ENCODE measurements at regions not wholly inside any gene's neighbourhood (a gene's known extent, or its start where the extent isn't known, plus 50 kb on each side); places are given as distances from the start of the nearest gene placed in this dataset.

GRCh38 chr10:88115968-88116367, 252.5 kb downstream of the PTEN start:
- no peak for DNase-seq (ENCODE audit: low spot score, unreplicated experiment)
- Mint-ChIP-seq H3K4me1 (ENCODE audit: low read depth) (no peaks in the 10 kb centered on the region), H3K9me3 (ENCODE audit: low read depth) (no peaks in the 10 kb centered on the region), H3K4me3 (ENCODE audit: low read depth) (no peak overlapping the region), H3K27ac (no peak overlapping the region), H3K27me3 (peaks cover 8% of the 10 kb centered on the region), H3K36me3 (ENCODE audit: insufficient read depth) (no peaks in the 10 kb centered on the region)
- TF ChIP-seq CTCF (IDR thresholded peaks at IDR 0.05; ENCODE audit: unreplicated experiment): no peak

GRCh38 chr10:88116481-88116880, 253.1 kb downstream of the PTEN start:
- Mint-ChIP-seq H3K36me3 (ENCODE audit: insufficient read depth) (no peaks in the 10 kb centered on the region), H3K4me1 (ENCODE audit: low read depth) (no peaks in the 10 kb centered on the region), H3K4me3 (ENCODE audit: low read depth) (no peak overlapping the region), H3K27ac (no peak overlapping the region), H3K9me3 (ENCODE audit: low read depth) (no peaks in the 10 kb centered on the region), H3K27me3 (peaks cover 10% of the 10 kb centered on the region)
- no peak for TF ChIP-seq CTCF (IDR thresholded peaks at IDR 0.05; ENCODE audit: unreplicated experiment)
- DNase-seq (ENCODE audit: low spot score, unreplicated experiment): no peak

GRCh38 chr10:88116971-88117626, 253.7 kb downstream of the PTEN start:
- H3K4me1 Mint-ChIP-seq (ENCODE audit: low read depth): no peaks in the 10 kb centered on the region
- H3K4me3 Mint-ChIP-seq (ENCODE audit: low read depth): no peak overlapping the region
- H3K27me3 Mint-ChIP-seq: peaks cover 16% of the 10 kb centered on the region
- H3K9me3 Mint-ChIP-seq (ENCODE audit: low read depth): no peaks in the 10 kb centered on the region
- TF ChIP-seq CTCF (IDR thresholded peaks at IDR 0.05; ENCODE audit: unreplicated experiment): no peak
- no peaks in the 10 kb centered on the region for H3K36me3 Mint-ChIP-seq (ENCODE audit: insufficient read depth)
- DNase-seq (ENCODE audit: low spot score, unreplicated experiment): no peak
- no peak overlapping the region for H3K27ac Mint-ChIP-seq

GRCh38 chr10:88117869-88118632, 254.6 kb downstream of the PTEN start:
- Mint-ChIP-seq H3K4me3 (ENCODE audit: low read depth) (no peak overlapping the region), H3K9me3 (ENCODE audit: low read depth) (no peaks in the 10 kb centered on the region), H3K4me1 (ENCODE audit: low read depth) (no peaks in the 10 kb centered on the region), H3K36me3 (ENCODE audit: insufficient read depth) (no peaks in the 10 kb centered on the region), H3K27me3 (peaks cover 22% of the 10 kb centered on the region), H3K27ac (no peak overlapping the region)
- TF ChIP-seq CTCF (IDR thresholded peaks at IDR 0.05; ENCODE audit: unreplicated experiment): peak; percentile 23
- DNase-seq (ENCODE audit: low spot score, unreplicated experiment): no peak

- no peak for DNase-seq (ENCODE audit: low spot score, unreplicated experiment)
- Mint-ChIP-seq H3K27ac (no peak overlapping the region), H3K4me3 (ENCODE audit: low read depth) (no peak overlapping the region), H3K9me3 (ENCODE audit: low read depth) (no peaks in the 10 kb centered on the region), H3K4me1 (ENCODE audit: low read depth) (no peaks in the 10 kb centered on the region), H3K27me3 (peaks cover 23% of the 10 kb centered on the region), H3K36me3 (ENCODE audit: insufficient read depth) (no peaks in the 10 kb centered on the region)
- TF ChIP-seq CTCF (IDR thresholded peaks at IDR 0.05; ENCODE audit: unreplicated experiment): no peak
Measured at GRCh38 chr10:88118729-88119128, 255.3 kb downstream of the PTEN start.

Measured in progenitor cell of endocrine pancreas (in vitro differentiated cells).